ENCODE measurements at regions not wholly inside any gene's neighbourhood (a gene's known extent, or its start where the extent isn't known, plus 50 kb on each side); places are given as distances from the start of the nearest gene placed in this dataset.
"Not testable (repeated sequence)": the region's sequence is repeated elsewhere in the genome, so short reads cannot be mapped to it uniquely, and the experiment has no call there.

DNA sequence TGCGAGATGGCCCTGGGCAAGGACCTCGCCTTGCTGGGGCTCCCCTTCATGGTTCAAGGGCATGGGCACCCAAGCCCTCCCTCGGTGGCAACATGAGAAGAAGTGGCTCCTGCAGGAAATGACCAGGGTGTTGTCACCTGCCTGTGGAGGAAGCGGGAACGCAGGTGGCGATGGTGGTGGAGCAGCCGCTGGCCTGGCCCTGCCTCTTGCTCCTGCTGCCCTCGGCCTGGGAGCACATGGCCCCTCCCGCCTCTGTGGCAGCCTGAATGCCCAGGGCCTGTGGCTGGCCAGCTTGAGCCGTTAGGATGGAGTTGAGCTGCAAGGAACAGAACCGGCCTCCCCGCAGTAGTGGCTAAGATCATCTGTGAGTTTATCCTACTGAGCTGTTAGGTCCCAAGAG is 204.0 kb downstream of the CCT8L2 start:
- not testable (repeated sequence) for DNase-seq (ENCODE audit: low read depth in 1 of 2, low spot score in 2 of 2); H3K4me1 ChIP-seq (replicated peaks)

GRCh38 chr22:16388127-16388526 is 204.5 kb downstream of the CCT8L2 start:
- not testable (repeated sequence) for H3K36me3 ChIP-seq; H3K27me3 ChIP-seq (replicated peaks); H3K9me3 ChIP-seq (replicated peaks); H3K4me1 ChIP-seq (replicated peaks); H3K4me3 ChIP-seq; H3K27ac ChIP-seq; DNase-seq (ENCODE audit: low read depth in 1 of 2, low spot score in 2 of 2)

More for the DNA sequence above, 204.0 kb downstream of the CCT8L2 start:
- not testable (repeated sequence) for H3K27me3 ChIP-seq (replicated peaks); H3K4me3 ChIP-seq; H3K27ac ChIP-seq; H3K36me3 ChIP-seq; H3K9me3 ChIP-seq (replicated peaks)

GRCh38 chr22:16387543-16387942 is 205.1 kb downstream of the CCT8L2 start:
- not testable (repeated sequence) for H3K27me3 ChIP-seq (replicated peaks); H3K9me3 ChIP-seq (replicated peaks); H3K4me1 ChIP-seq (replicated peaks); DNase-seq (ENCODE audit: low read depth in 1 of 2, low spot score in 2 of 2); H3K36me3 ChIP-seq; H3K4me3 ChIP-seq; H3K27ac ChIP-seq

DNA sequence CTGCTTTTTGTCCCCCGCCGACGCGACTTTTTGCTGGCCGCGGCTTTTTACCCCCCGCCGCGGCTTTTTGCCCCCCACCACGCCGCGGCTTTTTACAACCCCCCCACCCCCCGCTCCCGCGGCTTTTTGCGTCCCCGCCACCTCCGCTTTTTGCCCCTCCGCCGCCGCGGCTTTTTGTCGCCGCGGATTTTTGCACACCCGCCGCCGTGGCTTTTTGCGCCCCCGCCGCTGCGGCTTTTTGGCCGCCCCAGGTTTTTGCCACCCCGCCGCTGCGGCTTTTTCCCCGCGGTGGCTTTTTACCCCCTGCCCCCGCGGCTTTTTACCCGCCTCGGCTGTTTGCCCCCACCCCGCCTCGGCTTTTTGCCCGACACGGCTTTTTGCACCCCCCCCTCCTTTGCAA is 205.5 kb downstream of the CCT8L2 start:
- no peaks in the 10 kb centered on the region for H3K27me3 ChIP-seq (replicated peaks)
- no peak overlapping the region for H3K4me3 ChIP-seq
- H3K9me3 ChIP-seq (replicated peaks), result no peaks in the 10 kb centered on the region
- H3K4me1 ChIP-seq (replicated peaks), result no peaks in the 10 kb centered on the region
- H3K27ac ChIP-seq, result no peak overlapping the region
- H3K36me3 ChIP-seq, result no peaks in the 10 kb centered on the region
- DNase-seq (ENCODE audit: low read depth in 1 of 2, low spot score in 2 of 2), result no peak

DNA sequence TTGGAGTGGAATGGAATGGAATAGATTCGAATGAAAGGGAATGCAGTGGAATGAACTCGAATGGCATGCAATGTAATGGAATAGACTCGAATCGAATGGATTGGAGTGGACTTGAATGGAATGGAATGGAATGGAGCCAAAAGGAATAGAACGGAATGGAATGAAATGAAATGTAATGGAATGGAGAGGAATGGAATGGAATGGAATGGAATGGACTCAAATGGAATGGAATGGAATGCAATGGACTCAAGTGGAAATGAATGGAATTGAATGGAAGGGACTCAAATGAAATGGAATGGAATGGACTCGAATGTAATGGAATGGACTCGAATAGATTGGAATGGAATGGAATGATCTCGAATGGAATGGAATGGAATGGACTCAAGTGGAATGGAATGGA is 231.3 kb downstream of the CCT8L2 start:
- not testable (repeated sequence) for H3K36me3 ChIP-seq; H3K27ac ChIP-seq; H3K4me3 ChIP-seq; H3K27me3 ChIP-seq (replicated peaks); DNase-seq (ENCODE audit: low read depth in 1 of 2, low spot score in 2 of 2); H3K9me3 ChIP-seq (replicated peaks); H3K4me1 ChIP-seq (replicated peaks)

- not testable (repeated sequence) for H3K27ac ChIP-seq; H3K9me3 ChIP-seq (replicated peaks); H3K4me3 ChIP-seq; H3K4me1 ChIP-seq (replicated peaks); H3K36me3 ChIP-seq; H3K27me3 ChIP-seq (replicated peaks); DNase-seq (ENCODE audit: low read depth in 1 of 2, low spot score in 2 of 2)
These were observed 240.0 kb downstream of the CCT8L2 start for GRCh38 chr22:16352637-16353036.

DNA sequence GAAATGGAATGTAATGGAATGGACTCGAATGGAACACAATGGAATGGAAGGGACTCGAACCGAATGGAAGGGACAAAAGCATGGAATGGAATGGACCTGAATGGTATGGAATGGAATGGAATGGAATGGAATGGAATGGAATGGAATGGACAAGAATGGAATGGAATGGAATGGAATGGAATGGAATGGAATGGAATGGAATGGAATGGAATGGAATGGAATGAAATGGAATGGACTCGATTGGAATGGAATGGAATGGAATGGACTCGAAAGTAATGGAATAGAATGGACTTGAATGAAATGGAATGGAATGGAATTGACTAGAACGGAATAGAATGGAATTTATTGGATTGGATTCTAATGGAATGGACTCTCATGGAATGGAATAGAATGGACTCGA is 245.5 kb downstream of the CCT8L2 start:
- not testable (repeated sequence) for H3K36me3 ChIP-seq; H3K4me1 ChIP-seq (replicated peaks); DNase-seq (ENCODE audit: low read depth in 1 of 2, low spot score in 2 of 2); H3K27me3 ChIP-seq (replicated peaks); H3K9me3 ChIP-seq (replicated peaks); H3K27ac ChIP-seq; H3K4me3 ChIP-seq

DNA sequence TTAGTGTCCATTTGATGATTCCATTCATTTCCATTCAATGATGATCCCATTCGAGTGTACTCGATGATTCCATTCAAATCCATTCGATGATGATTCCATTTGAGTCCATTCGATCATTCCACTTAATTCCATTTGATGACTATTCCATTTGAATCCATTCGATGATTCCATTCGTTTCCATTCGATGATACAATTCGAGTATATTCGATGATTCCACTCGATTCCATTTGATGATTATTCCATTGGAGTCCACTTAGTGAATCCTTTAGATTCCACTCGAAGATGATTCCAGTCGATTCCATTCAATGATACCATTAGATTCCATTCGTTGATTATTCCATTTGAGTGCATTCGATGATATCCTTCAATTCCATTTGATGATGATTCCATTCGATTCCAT is 277.0 kb downstream of the CCT8L2 start:
- DNase-seq (ENCODE audit: low read depth in 1 of 2, low spot score in 2 of 2); H3K4me3 ChIP-seq; H3K9me3 ChIP-seq (replicated peaks); H3K27me3 ChIP-seq (replicated peaks); H3K27ac ChIP-seq; H3K4me1 ChIP-seq (replicated peaks); H3K36me3 ChIP-seq: not testable (repeated sequence)

Measured in SJSA1 (cell line).